ENCODE measurements at regions not wholly inside any gene's neighbourhood (a gene's known extent, or its start where the extent isn't known, plus 50 kb on each side); places are given as distances from the start of the nearest gene placed in this dataset.

DNA sequence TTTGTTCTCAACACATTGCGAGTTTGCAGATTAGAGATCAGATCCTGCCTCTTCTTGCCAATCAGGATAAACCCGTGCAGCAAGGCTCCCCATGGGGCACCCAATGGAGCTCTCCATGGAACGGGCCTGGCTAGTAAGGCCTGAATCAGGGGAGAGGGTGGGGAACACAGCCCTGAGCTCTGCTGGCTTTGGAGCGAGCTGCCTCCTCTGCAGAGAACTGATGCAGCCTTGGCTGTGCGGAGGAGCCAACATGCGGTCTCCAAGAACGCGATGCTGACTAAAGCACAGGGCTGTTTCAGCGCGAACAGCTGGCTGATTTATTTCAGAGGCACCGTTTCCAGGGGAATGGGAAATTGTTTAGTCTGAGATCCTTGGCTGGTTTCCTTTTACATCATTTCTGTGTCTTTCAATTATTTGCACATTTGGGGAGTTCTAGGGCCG lies 139.7 kb downstream of the TSEN15 start (continued):
- TF ChIP-seq BACH2 (CRISPR knock-in tag; IDR thresholded peaks at IDR 0.05; ENCODE audit: borderline replicate concordance) (no peak), OSR1 (CRISPR knock-in tag; IDR thresholded peaks at IDR 0.05) (no peak), CSDC2 (CRISPR knock-in tag; IDR thresholded peaks at IDR 0.05) (no peak), GLIS3 (CRISPR knock-in tag; IDR thresholded peaks at IDR 0.05) (no peak), ZNF70 (CRISPR knock-in tag; IDR thresholded peaks at IDR 0.05) (no peak), ISL1 (CRISPR knock-in tag; IDR thresholded peaks at IDR 0.05) (no peak), ARNTL (CRISPR knock-in tag; IDR thresholded peaks at IDR 0.05; ENCODE audit: borderline replicate concordance, low read depth) (no peak)
- TF ChIP-seq, protein P1, sequence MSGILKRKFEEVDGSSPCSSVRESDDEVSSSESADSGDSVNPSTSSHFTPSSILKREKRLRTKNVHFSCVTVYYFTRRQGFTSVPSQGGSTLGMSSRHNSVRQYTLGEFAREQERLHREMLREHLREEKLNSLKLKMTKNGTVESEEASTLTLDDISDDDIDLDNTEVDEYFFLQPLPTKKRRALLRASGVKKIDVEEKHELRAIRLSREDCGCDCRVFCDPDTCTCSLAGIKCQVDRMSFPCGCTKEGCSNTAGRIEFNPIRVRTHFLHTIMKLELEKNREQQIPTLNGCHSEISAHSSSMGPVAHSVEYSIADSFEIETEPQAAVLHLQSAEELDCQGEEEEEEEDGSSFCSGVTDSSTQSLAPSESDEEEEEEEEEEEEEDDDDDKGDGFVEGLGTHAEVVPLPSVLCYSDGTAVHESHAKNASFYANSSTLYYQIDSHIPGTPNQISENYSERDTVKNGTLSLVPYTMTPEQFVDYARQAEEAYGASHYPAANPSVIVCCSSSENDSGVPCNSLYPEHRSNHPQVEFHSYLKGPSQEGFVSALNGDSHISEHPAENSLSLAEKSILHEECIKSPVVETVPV (CRISPR knock-in tag; IDR thresholded peaks at IDR 0.05), result no peak

DNA sequence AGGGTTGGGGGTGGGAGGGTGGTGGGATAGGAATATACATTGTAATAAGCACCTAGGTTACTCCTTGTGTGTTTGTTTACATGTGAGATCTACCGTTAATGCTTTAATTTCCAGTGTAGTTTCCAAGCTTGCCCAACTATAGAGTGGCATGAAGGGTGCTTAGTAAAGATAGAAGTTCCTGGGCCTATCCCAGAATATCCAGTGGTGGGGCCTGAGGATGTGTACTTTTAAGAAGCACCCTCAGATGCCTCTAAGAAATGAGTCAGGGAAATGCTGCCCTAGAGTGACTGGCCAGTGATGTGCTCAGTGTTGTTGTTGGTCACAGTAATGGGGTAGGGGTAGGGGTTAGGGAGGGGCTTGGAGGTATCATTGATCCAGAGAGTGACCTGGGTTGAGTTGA lies 141.3 kb downstream of the TSEN15 start:
- TF ChIP-seq, protein P2, sequence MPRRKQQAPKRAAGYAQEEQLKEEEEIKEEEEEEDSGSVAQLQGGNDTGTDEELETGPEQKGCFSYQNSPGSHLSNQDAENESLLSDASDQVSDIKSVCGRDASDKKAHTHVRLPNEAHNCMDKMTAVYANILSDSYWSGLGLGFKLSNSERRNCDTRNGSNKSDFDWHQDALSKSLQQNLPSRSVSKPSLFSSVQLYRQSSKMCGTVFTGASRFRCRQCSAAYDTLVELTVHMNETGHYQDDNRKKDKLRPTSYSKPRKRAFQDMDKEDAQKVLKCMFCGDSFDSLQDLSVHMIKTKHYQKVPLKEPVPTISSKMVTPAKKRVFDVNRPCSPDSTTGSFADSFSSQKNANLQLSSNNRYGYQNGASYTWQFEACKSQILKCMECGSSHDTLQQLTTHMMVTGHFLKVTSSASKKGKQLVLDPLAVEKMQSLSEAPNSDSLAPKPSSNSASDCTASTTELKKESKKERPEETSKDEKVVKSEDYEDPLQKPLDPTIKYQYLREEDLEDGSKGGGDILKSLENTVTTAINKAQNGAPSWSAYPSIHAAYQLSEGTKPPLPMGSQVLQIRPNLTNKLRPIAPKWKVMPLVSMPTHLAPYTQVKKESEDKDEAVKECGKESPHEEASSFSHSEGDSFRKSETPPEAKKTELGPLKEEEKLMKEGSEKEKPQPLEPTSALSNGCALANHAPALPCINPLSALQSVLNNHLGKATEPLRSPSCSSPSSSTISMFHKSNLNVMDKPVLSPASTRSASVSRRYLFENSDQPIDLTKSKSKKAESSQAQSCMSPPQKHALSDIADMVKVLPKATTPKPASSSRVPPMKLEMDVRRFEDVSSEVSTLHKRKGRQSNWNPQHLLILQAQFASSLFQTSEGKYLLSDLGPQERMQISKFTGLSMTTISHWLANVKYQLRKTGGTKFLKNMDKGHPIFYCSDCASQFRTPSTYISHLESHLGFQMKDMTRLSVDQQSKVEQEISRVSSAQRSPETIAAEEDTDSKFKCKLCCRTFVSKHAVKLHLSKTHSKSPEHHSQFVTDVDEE (CRISPR knock-in tag; IDR thresholded peaks at IDR 0.05), result no peak
- TF ChIP-seq ARNTL (CRISPR knock-in tag; IDR thresholded peaks at IDR 0.05; ENCODE audit: borderline replicate concordance, low read depth) (no peak), ESRRG (CRISPR knock-in tag; IDR thresholded peaks at IDR 0.05) (no peak), OSR1 (CRISPR knock-in tag; IDR thresholded peaks at IDR 0.05) (no peak), ZNF8 (CRISPR knock-in tag; IDR thresholded peaks at IDR 0.05) (no peak), GLIS3 (CRISPR knock-in tag; IDR thresholded peaks at IDR 0.05) (no peak), SNAI2 (CRISPR knock-in tag; IDR thresholded peaks at IDR 0.05) (no peak), ZFP30 (CRISPR knock-in tag; IDR thresholded peaks at IDR 0.05) (no peak), RARB (CRISPR knock-in tag; IDR thresholded peaks at IDR 0.05) (no peak), ISL1 (CRISPR knock-in tag; IDR thresholded peaks at IDR 0.05) (no peak), TOX (CRISPR knock-in tag; IDR thresholded peaks at IDR 0.05; ENCODE audit: borderline replicate concordance) (no peak), ZFP3 (CRISPR knock-in tag; IDR thresholded peaks at IDR 0.05) (no peak)
- TF ChIP-seq, protein P3, sequence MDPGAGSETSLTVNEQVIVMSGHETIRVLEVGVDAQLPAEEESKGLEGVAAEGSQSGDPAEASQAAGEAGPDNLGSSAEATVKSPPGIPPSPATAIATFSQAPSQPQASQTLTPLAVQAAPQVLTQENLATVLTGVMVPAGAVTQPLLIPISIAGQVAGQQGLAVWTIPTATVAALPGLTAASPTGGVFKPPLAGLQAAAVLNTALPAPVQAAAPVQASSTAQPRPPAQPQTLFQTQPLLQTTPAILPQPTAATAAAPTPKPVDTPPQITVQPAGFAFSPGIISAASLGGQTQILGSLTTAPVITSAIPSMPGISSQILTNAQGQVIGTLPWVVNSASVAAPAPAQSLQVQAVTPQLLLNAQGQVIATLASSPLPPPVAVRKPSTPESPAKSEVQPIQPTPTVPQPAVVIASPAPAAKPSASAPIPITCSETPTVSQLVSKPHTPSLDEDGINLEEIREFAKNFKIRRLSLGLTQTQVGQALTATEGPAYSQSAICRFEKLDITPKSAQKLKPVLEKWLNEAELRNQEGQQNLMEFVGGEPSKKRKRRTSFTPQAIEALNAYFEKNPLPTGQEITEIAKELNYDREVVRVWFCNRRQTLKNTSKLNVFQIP (CRISPR knock-in tag; IDR thresholded peaks at IDR 0.05; ENCODE audit: borderline replicate concordance, low read depth), result no peak
- TF ChIP-seq, protein P4, sequence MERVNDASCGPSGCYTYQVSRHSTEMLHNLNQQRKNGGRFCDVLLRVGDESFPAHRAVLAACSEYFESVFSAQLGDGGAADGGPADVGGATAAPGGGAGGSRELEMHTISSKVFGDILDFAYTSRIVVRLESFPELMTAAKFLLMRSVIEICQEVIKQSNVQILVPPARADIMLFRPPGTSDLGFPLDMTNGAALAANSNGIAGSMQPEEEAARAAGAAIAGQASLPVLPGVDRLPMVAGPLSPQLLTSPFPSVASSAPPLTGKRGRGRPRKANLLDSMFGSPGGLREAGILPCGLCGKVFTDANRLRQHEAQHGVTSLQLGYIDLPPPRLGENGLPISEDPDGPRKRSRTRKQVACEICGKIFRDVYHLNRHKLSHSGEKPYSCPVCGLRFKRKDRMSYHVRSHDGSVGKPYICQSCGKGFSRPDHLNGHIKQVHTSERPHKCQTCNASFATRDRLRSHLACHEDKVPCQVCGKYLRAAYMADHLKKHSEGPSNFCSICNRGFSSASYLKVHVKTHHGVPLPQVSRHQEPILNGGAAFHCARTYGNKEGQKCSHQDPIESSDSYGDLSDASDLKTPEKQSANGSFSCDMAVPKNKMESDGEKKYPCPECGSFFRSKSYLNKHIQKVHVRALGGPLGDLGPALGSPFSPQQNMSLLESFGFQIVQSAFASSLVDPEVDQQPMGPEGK (CRISPR knock-in tag; IDR thresholded peaks at IDR 0.05; ENCODE audit: borderline replicate concordance), result no peak
- no peak for ATAC-seq

DNA sequence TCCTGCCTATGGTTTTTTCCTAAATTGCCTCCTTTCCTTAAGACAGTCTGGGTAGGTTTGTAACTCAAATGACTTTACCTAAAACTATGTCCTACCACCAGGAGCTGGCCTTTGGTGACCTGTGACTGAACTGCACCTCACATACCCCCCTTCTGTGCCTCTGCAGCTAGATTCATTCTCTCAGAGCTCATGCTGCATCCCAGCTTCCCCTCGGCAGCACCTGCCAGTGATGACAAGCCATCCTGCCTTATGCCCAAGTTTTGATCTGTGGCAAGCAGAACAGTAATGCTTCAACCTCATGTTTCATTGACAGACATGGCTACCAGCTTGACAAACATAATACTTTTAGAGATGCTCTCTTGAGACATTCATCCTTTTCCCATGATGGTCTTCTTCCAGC lies 141.9 kb downstream of the TSEN15 start:
- no peak for ATAC-seq
- TF ChIP-seq ISL1 (CRISPR knock-in tag; IDR thresholded peaks at IDR 0.05) (no peak), ARNTL (CRISPR knock-in tag; IDR thresholded peaks at IDR 0.05; ENCODE audit: borderline replicate concordance, low read depth) (no peak), OSR1 (CRISPR knock-in tag; IDR thresholded peaks at IDR 0.05) (no peak), TOX (CRISPR knock-in tag; IDR thresholded peaks at IDR 0.05; ENCODE audit: borderline replicate concordance) (no peak), TCF4 (CRISPR knock-in tag; IDR thresholded peaks at IDR 0.05; ENCODE audit: borderline replicate concordance) (no peak)

DNA sequence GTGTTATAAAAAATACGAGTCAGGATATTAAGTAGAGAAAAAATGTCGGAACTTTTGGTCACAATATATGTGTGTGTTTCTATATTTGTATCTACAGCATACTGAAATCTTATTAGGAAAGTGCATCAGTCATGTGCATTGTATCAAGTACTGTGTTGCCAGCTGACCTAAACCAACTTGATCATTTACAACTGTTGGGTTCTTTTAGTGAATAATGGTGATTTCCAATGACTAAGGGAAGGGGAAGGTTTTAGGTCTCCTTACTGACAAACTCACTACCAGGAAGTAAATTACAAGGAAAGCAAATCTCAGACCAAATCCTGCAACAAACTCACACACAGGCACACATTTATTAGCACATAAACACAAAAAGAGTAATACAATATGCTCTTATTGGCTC lies 142.7 kb downstream of the TSEN15 start:
- ATAC-seq, result no peak
- TF ChIP-seq ESRRG (CRISPR knock-in tag; IDR thresholded peaks at IDR 0.05) (no peak), ZFP30 (CRISPR knock-in tag; IDR thresholded peaks at IDR 0.05) (no peak), ZC3H10 (CRISPR knock-in tag; IDR thresholded peaks at IDR 0.05) (no peak), OSR1 (CRISPR knock-in tag; IDR thresholded peaks at IDR 0.05) (no peak), ZNF565 (CRISPR knock-in tag; conservative IDR thresholded peaks at IDR 0.05; ENCODE audit: low read depth) (no peak)
- TF ChIP-seq, protein P5, sequence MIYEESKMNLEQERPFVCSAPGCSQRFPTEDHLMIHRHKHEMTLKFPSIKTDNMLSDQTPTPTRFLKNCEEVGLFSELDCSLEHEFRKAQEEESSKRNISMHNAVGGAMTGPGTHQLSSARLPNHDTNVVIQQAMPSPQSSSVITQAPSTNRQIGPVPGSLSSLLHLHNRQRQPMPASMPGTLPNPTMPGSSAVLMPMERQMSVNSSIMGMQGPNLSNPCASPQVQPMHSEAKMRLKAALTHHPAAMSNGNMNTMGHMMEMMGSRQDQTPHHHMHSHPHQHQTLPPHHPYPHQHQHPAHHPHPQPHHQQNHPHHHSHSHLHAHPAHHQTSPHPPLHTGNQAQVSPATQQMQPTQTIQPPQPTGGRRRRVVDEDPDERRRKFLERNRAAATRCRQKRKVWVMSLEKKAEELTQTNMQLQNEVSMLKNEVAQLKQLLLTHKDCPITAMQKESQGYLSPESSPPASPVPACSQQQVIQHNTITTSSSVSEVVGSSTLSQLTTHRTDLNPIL (CRISPR knock-in tag; IDR thresholded peaks at IDR 0.05; ENCODE audit: low read depth), result no peak
- TF ChIP-seq, protein P4 (CRISPR knock-in tag; IDR thresholded peaks at IDR 0.05; ENCODE audit: borderline replicate concordance), result no peak
- TF ChIP-seq, protein P1 (CRISPR knock-in tag; IDR thresholded peaks at IDR 0.05), result no peak

Data from SK-N-SH treated with all-trans-retinoic acid at 6 μM for 48 hours (cell line).